ENCODE measurements at regions not wholly inside any gene's neighbourhood (a gene's known extent, or its start where the extent isn't known, plus 50 kb on each side); places are given as distances from the start of the nearest gene placed in this dataset.
"Not testable (repeated sequence)": the region's sequence is repeated elsewhere in the genome, so short reads cannot be mapped to it uniquely, and the experiment has no call there.

- not testable (repeated sequence) for ATAC-seq
Measured at GRCh38 chr12:107216411-107216810, 123.1 kb upstream of the CRY1 start.

DNA sequence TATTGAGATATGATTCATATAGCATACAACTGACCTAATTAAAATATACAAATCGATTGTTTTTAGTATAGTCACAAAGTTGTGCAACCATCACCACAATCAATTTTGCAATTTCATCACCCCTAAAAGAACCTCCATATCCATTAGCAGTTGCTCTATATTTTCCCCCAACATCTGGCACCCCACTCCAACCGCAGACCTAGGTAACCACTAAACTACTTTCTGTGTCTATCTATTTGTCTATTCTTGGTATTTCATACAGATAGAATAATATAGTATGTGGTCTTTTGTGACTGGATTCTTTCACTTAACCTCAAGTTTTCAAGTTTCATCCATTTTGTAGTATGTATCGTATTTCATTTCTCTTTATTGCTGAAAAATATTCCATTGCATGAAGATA, 126.0 kb upstream of the CRY1 start:
- no peak for ATAC-seq
- TF ChIP-seq ISL1 (CRISPR knock-in tag; IDR thresholded peaks at IDR 0.05) (no peak), RARB (CRISPR knock-in tag; IDR thresholded peaks at IDR 0.05) (no peak), TCF4 (CRISPR knock-in tag; IDR thresholded peaks at IDR 0.05; ENCODE audit: borderline replicate concordance) (no peak)

DNA sequence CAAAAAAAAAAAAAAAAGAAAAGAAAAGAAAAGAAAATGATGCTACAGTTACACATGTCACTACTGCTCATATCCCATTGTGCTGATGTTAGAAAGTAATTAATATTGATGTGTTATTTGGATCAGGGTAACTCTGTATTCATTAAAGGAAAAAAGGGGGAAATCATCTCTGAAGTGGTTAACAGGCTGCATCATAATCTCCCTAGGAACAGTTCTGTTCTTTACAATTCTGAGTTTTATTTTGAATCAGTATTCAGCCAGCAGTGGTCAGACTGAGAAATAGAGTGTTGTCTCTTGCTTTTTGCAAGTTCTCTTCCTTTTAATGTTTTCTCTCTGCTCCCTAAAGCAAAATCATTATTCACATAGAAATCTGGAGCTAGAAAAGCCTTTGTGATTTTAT, 128.6 kb upstream of the CRY1 start:
- ATAC-seq: no peak
- TF ChIP-seq ESRRG (CRISPR knock-in tag; IDR thresholded peaks at IDR 0.05) (no peak), GLIS3 (CRISPR knock-in tag; IDR thresholded peaks at IDR 0.05) (no peak), ZNF70 (CRISPR knock-in tag; IDR thresholded peaks at IDR 0.05) (no peak), CSRNP3 (CRISPR knock-in tag; IDR thresholded peaks at IDR 0.05) (no peak)
- TF ChIP-seq, protein P1, sequence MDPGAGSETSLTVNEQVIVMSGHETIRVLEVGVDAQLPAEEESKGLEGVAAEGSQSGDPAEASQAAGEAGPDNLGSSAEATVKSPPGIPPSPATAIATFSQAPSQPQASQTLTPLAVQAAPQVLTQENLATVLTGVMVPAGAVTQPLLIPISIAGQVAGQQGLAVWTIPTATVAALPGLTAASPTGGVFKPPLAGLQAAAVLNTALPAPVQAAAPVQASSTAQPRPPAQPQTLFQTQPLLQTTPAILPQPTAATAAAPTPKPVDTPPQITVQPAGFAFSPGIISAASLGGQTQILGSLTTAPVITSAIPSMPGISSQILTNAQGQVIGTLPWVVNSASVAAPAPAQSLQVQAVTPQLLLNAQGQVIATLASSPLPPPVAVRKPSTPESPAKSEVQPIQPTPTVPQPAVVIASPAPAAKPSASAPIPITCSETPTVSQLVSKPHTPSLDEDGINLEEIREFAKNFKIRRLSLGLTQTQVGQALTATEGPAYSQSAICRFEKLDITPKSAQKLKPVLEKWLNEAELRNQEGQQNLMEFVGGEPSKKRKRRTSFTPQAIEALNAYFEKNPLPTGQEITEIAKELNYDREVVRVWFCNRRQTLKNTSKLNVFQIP (CRISPR knock-in tag; IDR thresholded peaks at IDR 0.05; ENCODE audit: borderline replicate concordance, low read depth): no peak

GRCh38 chr12:107223821-107224220, 130.5 kb upstream of the CRY1 start:
- ATAC-seq: no peak
- TF ChIP-seq TCF4 (CRISPR knock-in tag; IDR thresholded peaks at IDR 0.05; ENCODE audit: borderline replicate concordance) (no peak), ZFP3 (CRISPR knock-in tag; IDR thresholded peaks at IDR 0.05) (no peak)
- TF ChIP-seq, protein P1 (CRISPR knock-in tag; IDR thresholded peaks at IDR 0.05; ENCODE audit: borderline replicate concordance, low read depth): no peak

DNA sequence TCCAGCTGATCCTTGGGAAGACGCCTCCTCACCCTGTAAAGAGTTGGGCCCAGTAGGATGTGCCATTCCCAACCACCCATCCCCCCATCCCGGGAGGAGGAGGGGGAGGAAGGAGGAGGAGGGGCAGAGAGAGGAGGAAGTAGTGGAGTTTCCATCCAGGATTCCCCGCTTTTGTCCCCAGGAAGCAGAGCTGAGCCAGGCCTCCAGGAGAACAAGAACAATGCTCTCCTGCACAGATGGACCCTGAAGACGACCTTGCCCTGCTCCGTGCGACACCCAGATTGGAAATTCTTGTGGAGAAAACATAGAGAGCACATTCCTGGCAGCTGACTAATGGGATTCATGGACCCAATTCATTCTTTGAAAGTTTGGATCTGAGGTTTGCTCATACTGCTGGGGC, 132.3 kb upstream of the CRY1 start:
- no peak for ATAC-seq
- TF ChIP-seq CSDC2 (CRISPR knock-in tag; IDR thresholded peaks at IDR 0.05): no peak
- TF ChIP-seq CSRNP3 (CRISPR knock-in tag; IDR thresholded peaks at IDR 0.05): no peak
- TF ChIP-seq ZC3H10 (CRISPR knock-in tag; IDR thresholded peaks at IDR 0.05): no peak
- TF ChIP-seq ESRRG (CRISPR knock-in tag; IDR thresholded peaks at IDR 0.05): no peak
- TF ChIP-seq CREB5 (CRISPR knock-in tag; IDR thresholded peaks at IDR 0.05; ENCODE audit: low read depth): no peak
- no peak for TF ChIP-seq OSR1 (CRISPR knock-in tag; IDR thresholded peaks at IDR 0.05)
- TF ChIP-seq GLIS3 (CRISPR knock-in tag; IDR thresholded peaks at IDR 0.05): no peak
- TF ChIP-seq ARNTL (CRISPR knock-in tag; IDR thresholded peaks at IDR 0.05; ENCODE audit: borderline replicate concordance, low read depth): no peak
- TF ChIP-seq TOX (CRISPR knock-in tag; IDR thresholded peaks at IDR 0.05; ENCODE audit: borderline replicate concordance): no peak
- TF ChIP-seq SNAI2 (CRISPR knock-in tag; IDR thresholded peaks at IDR 0.05): no peak
- no peak for TF ChIP-seq ZFP30 (CRISPR knock-in tag; IDR thresholded peaks at IDR 0.05)
- no peak for TF ChIP-seq BACH2 (CRISPR knock-in tag; IDR thresholded peaks at IDR 0.05; ENCODE audit: borderline replicate concordance)
- TF ChIP-seq, protein P1 (CRISPR knock-in tag; IDR thresholded peaks at IDR 0.05; ENCODE audit: borderline replicate concordance, low read depth): no peak
- no peak for TF ChIP-seq ZNF70 (CRISPR knock-in tag; IDR thresholded peaks at IDR 0.05)
- no peak for TF ChIP-seq ZFP3 (CRISPR knock-in tag; IDR thresholded peaks at IDR 0.05)
- no peak for TF ChIP-seq RARB (CRISPR knock-in tag; IDR thresholded peaks at IDR 0.05)
- no peak for TF ChIP-seq ZNF565 (CRISPR knock-in tag; conservative IDR thresholded peaks at IDR 0.05; ENCODE audit: low read depth)
- no peak for TF ChIP-seq ZNF8 (CRISPR knock-in tag; IDR thresholded peaks at IDR 0.05)
- TF ChIP-seq ISL1 (CRISPR knock-in tag; IDR thresholded peaks at IDR 0.05): no peak
